ENCODE measurements at regions not wholly inside any gene's neighbourhood (a gene's known extent, or its start where the extent isn't known, plus 50 kb on each side); places are given as distances from the start of the nearest gene placed in this dataset.

DNA sequence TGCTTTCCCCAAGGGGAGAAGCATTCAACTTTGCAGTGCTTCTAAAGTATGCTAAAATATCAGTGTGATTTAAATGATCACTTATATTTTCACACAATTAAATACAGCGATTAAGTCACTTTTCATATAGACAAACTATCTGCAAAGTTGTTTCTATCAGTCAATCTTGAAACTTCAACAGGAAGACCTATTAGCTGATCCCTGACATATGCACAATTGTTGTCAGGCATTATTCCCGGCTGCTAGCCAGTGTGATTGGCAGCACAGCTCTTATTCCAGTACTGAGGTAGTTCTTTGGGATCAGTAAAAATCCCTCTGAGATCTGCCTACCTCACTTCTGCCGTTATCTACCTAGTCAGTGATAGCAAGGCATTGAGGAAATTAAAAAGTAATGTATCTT lies 629.5 kb downstream of the NR4A2 start:
- TF ChIP-seq, protein P1, sequence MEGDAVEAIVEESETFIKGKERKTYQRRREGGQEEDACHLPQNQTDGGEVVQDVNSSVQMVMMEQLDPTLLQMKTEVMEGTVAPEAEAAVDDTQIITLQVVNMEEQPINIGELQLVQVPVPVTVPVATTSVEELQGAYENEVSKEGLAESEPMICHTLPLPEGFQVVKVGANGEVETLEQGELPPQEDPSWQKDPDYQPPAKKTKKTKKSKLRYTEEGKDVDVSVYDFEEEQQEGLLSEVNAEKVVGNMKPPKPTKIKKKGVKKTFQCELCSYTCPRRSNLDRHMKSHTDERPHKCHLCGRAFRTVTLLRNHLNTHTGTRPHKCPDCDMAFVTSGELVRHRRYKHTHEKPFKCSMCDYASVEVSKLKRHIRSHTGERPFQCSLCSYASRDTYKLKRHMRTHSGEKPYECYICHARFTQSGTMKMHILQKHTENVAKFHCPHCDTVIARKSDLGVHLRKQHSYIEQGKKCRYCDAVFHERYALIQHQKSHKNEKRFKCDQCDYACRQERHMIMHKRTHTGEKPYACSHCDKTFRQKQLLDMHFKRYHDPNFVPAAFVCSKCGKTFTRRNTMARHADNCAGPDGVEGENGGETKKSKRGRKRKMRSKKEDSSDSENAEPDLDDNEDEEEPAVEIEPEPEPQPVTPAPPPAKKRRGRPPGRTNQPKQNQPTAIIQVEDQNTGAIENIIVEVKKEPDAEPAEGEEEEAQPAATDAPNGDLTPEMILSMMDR (conservative IDR thresholded peaks at IDR 0.05; ENCODE audit: low read depth) = no peak
- CTCF ChIA-PET = no interaction called here
- POLR2A ChIA-PET (ENCODE audit: low non-redundant PET) = no interaction called here
- no peak for DNase-seq (ENCODE audit: low spot score)
- no peak overlapping the region for H3K27ac ChIP-seq

DNA sequence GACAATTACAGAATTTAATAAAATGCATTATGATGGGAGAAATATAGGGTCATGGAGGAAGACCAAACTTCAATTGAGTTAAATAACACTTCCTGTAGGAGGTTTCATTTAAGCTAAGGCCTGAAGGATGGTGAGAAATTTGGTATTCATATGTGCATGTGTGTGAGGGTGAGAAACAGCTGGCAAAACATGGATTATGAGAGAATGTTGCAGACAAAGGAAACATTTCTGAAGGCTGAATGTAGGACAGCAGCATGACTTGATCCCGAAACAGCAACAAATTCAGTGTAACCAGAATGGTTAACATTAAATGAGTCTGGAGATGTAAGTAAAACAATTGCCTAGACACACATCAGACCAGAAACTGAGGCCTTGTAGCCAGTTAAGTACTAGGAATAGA lies 630.8 kb downstream of the NR4A2 start:
- H3K27ac ChIP-seq = no peak overlapping the region
- ChIA-PET POLR2A (ENCODE audit: low non-redundant PET) (no interaction called here), CTCF (no interaction called here)
- no peak for DNase-seq (ENCODE audit: low spot score)
- TF ChIP-seq, protein P1 (conservative IDR thresholded peaks at IDR 0.05; ENCODE audit: low read depth) = no peak

DNA sequence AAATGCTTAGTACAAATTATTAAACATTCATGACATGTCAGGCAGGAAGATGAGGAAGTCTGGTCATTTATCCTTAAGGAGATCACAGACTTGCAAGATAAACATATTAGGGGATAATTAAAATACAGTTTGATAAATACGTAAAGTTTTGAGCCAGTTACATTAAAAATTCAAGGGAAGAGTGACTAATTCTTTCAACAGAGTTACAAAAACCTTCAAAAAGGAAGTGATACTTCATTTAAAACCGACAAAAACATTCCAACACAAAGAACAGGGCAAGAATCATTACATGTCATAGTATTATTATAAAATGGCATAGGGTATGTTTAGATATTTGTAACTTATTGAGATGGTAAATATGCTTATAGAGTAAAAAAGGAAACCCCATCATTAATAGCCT lies 636.0 kb downstream of the NR4A2 start:
- DNase-seq (ENCODE audit: low spot score) = no peak
- ChIA-PET POLR2A (ENCODE audit: low non-redundant PET) (no interaction called here), CTCF (no interaction called here)
- H3K27ac ChIP-seq = no peak overlapping the region
- TF ChIP-seq, protein P1 (conservative IDR thresholded peaks at IDR 0.05; ENCODE audit: low read depth) = no peak

DNA sequence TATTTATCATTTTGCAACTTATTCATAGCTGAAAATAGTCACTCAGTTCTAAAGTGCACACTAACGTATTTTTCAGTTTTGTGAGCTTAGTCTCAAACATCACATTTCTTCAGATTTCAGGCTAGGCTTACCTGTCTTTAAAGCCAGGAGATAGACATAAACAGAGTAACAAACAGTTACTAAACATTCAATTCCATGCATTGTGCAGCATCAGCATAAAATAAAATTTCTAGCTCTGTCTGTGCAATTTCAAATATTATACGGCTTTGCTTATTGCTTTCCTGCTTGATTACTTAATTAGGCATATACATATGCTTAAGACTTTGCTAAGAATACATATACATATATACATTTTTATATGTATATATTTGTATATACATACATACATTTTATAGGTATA lies 637.0 kb downstream of the NR4A2 start:
- POLR2A ChIA-PET (ENCODE audit: low non-redundant PET) = no interaction called here
- CTCF ChIA-PET = no interaction called here
- DNase-seq (ENCODE audit: low spot score) = no peak
- TF ChIP-seq, protein P1 (conservative IDR thresholded peaks at IDR 0.05; ENCODE audit: low read depth) = no peak
- H3K27ac ChIP-seq = no peak overlapping the region

DNA sequence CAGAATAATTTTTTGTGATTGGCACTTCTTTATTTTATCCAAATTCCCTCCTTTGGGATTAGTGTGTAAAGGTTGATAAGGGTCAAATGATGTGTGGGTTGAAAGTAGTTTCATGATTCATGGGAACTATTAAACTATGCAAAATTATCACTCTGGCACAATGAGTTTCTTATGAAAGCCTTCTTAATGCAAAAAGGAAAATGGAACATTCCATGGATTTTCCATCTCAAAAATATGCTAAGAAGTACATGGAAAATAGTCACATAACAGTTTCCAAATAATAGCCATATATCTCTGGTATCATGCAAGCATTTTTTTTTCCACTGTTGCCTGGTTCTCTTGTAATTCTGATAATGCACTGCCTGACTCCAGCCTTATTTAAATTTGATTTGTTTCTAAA lies 639.7 kb downstream of the NR4A2 start:
- POLR2A ChIA-PET (ENCODE audit: low non-redundant PET) = no interaction called here
- CTCF ChIA-PET = no interaction called here
- H3K27ac ChIP-seq = no peak overlapping the region
- TF ChIP-seq, protein P1 (conservative IDR thresholded peaks at IDR 0.05; ENCODE audit: low read depth) = no peak
- no peak for DNase-seq (ENCODE audit: low spot score)

DNA sequence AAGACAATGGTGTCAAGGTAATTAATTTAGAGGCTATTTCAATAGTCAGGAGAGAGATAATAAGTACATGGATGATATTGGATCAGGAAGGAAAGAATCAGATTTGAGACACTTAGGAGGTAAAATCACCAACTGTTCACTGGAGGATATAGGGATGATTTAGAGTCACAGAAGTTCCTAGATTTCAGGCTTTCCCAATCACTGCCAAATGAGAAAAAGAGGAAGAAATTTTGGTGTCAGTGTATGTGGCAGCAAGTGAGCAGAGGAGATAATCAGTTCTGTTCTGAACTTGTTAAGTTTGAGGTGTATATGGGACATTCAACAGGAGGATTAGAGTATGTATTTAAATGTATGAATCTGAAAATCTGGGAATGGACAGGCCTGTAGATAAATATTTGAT lies 640.4 kb downstream of the NR4A2 start:
- CTCF ChIA-PET = interaction anchor here (0.6 kb wide), 1 partner anchor 270 kb away, joined by 4 read pairs; no protein-coding TSS in a partner anchor

More for the DNA sequence above, 640.4 kb downstream of the NR4A2 start:
- DNase-seq (ENCODE audit: low spot score) = no peak
- POLR2A ChIA-PET (ENCODE audit: low non-redundant PET) = no interaction called here
- TF ChIP-seq, protein P1 (conservative IDR thresholded peaks at IDR 0.05; ENCODE audit: low read depth) = no peak
- H3K27ac ChIP-seq = no peak overlapping the region

All from RWPE1 (cell line).